ENCODE measurements at regions not wholly inside any gene's neighbourhood (a gene's known extent, or its start where the extent isn't known, plus 50 kb on each side); places are given as distances from the start of the nearest gene placed in this dataset.
"Not testable (repeated sequence)": the region's sequence is repeated elsewhere in the genome, so short reads cannot be mapped to it uniquely, and the experiment has no call there.

DNA sequence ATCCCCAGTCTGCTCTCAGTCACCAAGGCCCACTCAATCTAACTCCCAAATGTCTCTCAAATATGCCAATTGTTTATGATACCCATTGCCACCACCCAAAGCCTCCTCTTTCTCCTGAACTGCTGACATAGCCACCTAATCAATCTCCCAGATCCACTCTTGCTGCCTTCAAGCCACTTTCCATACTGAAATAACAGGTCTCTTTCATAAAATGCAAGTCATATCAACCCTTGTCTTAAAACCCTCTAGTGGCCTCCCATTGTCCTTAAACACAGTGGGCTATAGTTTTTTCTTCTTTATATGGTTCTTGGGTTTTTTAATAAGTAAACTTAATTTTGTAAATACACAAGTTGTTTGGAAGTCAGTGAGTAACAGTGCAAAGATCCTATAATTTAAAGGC is 155.2 kb upstream of the ZC3H12C start:
- DNase-seq (ENCODE audit: low spot score), result no peak

DNA sequence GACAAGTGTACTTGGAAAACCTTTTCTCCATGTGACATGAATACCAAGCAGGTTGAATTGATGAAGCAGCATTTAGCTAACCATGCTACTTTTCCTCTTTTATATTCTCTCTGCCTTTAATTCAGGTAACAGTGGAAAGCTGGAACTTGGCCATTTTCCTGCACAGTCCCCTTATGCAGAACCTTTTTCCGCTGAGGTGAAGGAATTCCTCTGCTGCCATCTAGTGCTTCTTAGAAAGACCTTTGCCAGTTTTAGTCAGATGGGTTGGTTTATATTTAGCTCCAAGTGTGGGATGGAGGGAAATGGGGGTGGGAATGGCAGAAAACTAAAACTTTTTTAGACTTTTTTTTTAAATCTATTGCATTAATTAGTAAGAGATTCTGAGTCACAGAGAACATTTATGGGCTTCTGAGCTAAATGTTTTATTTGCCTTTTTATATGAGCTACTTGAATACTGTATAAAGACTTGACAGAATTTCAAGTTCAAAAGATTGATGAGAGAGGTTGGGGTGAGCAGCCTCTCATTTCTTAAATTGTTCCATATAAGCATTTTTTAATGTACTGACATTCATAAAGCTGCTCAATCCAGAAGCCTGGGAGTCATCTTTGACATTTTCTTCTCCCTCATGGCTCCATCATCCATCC is 153.9 kb upstream of the ZC3H12C start:
- peak; percentile 81 for DNase-seq (ENCODE audit: low spot score)

DNA sequence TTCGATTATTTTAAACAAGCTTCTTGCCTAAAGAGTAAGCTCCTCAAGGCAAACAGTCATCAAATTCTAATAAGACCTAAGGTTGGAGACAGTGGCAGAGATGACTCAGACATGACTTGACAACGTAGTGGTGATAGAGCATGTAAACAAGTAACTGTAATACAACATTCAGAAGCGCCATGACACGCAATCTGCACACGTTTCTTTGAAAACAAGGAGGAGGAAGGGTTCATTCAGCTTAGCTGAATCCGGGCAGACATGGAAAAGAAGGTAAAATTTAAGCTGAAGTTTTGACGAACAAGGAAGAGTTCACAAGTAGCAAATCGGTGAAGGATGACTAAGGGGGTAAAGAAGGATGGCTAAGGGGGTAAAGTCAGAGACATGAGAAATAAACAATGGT is 152.4 kb upstream of the ZC3H12C start:
- DNase-seq (ENCODE audit: low spot score), result peak; percentile 81

DNA sequence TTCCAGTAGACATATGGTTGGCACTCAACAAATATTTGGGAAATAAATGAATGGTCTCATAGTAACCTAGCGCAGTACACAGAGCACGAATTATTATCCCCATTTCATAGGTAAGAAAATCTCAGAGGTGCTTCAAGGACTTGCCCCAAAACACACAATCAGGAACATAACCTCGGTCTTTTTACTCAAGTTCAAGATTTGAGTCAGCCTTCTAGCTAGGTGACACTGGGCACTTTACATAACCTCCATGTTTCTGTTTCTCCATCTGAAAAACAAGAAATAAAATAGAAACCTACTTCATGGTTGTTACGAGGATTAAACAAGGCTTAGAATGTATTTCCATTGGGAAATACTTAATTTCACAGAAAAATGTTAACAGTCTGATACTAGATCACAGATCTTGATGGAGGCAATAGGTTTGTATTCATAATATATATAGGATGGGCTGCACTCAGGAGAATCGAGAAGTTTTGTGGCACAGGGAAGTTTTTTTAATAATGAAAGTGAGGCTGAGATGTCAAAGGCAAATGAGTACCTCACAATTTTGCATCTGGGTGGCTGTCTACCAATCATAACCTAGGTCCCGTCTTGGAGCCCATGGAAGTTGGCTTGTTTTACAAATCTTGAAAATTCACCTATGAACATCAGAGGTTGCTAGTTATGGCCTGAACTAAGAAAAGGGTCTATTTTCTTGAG is 147.4 kb upstream of the ZC3H12C start:
- no peak for DNase-seq (ENCODE audit: low spot score)

DNA sequence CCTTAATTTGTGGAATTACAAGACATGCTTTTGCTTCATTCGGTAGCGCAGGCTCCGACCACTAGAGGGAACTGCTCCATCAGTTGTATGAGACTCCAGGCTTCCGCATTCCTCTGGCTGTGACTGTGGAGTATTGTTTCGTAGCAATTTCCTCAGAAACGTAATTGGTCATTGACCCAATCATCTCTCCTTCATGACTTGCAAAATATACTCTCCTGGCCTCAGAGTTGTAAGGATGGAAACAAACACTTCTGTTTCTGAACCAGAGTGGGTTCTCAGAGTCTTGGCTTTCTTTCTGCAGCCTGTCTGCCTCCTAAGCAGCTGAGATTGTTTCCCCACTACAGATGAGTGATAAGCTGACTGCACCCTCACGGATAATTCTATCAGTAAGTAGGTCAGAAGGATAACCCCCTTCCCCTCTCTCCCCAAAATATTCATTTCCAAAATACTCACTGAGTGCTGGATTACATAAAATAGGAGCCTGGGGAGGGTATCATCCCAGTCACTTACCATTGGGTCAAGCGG is 146.8 kb upstream of the ZC3H12C start:
- peak; percentile 91 for DNase-seq (ENCODE audit: low spot score)

DNA sequence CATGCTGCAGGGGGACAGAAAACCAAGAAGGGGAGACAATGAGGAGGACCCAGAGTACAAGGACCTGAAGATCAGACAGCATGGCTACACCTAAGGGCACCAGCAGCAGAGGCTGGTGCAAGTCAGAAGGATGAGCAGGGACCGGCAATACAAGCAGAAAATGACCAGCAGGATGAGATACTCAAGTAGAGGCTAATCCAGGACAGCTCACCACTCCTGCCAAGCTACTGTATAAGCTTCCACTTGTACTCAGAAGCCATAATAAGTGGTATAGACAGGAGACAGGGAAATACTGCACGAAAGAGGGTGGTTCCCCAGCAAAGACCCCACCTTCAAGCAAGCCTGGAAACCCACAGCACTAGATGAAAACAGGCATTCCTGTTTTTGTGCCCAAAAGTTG is 138.7 kb upstream of the ZC3H12C start:
- DNase-seq (ENCODE audit: low spot score), result no peak

DNA sequence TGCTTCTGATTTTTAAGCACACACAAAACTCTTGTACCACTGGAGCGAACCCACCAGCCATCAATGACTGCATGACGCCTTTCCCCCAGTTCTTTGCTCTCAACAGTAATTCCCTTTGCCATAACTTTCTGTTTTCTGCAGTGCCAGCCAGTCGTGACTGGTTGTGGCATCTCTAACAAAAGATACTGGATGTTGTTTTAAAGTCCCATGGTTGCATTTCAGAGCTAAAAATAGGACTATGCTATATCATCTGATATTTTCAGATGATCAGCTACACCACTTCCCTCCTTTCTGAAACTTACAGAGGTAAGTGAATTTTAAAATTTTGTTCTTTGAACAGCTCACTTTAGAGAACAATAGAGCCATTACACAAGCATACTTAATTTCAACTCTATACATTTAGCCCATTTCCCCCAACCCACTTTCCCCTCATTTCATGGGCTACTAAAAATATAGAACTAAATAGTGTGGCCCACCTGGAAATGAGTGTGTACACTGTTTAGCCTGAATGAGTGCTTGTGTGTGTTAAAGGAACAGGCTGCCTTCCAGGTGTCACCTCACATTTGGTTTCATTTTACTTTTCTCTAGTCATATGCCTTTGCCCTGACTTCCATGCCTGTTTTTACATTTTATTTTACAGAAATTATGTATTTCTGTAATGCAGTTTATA is 136.9 kb upstream of the ZC3H12C start:
- DNase-seq (ENCODE audit: low spot score), result no peak

DNA sequence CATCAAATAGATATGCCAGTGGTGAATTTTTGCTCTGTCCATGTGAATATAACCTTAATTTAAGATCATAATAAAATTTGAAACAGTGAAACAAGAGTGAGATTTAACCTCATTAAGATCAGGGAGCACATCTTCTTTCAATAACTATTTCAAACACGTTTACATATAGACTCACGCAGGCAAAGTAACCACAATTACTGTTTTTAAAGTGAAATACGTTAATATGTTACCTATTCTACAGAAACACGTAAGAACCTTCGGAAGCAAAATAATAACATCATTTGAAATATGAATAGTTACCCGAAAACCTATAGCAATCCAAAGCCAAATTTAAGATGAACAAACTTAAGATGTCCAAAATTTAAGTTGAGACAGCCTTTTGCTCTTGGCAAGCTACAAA is 136.2 kb upstream of the ZC3H12C start:
- no peak for DNase-seq (ENCODE audit: low spot score)

DNA sequence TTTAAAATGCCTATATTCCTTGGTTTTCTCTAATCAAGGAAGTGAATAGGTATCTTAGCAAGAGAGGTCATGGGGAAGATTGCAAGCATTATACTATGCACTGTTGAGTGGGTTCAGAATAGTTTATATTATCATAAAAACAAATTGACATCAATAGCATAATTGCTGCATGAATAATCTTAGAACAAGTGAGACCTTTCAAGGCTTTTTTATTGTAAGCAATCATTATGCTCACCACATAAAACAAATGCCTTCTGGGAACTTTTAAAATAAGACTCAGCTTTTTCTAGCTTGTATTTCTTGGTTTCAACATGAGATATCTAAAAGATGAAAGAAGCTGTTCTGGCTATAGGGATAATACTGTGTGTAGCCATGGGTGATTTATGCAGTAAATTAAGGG is 135.6 kb upstream of the ZC3H12C start:
- DNase-seq (ENCODE audit: low spot score), result no peak

DNA sequence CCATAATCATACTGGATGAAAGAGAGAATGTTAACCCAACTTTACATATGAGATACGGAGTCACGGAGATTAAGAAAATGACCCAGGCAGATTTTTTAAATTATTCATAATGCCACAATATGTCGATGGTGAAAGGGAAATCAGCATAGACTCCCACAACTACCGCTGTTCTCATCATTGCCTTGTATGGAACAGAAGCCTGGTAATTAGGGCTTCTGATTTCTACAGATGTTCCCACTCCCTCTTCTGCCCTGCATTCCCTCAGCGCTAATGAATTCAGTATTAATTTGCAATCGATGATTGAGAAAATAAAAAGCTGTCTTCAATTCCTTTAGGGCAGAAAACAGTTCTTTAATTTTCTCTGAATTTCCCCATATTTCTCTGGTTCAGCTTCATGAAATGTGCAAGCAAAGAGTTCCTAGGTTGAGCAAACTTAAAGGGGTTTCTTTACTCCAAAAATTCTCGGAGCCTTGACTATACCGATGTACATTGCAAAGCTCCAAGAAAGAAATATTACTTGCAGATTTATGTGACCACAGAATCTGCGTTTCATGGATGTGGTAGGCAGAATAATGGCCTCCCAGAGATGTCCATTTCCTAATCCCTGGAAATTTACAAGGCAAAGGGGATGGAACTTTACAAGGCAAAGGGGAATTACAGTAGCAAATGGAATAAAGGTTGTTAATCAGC is 134.9 kb upstream of the ZC3H12C start:
- DNase-seq (ENCODE audit: low spot score), result no peak

DNA sequence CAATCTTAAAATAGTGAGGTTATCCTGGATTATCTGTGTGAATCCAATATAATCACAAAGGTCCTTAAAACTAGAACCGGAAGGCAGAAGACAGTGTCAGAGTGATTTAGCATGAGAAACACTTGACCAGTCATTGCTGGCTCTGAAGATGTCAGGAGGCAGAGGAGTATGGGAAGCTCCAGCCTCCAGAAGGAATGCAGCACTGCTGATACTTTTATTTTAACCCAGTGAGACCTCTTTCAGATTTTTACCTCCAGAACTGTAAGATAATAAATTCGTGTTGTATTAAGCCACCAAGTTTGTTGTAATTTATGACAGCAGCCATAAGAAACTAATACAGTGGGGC is 134.4 kb upstream of the ZC3H12C start:
- DNase-seq (ENCODE audit: low spot score), result no peak

DNA sequence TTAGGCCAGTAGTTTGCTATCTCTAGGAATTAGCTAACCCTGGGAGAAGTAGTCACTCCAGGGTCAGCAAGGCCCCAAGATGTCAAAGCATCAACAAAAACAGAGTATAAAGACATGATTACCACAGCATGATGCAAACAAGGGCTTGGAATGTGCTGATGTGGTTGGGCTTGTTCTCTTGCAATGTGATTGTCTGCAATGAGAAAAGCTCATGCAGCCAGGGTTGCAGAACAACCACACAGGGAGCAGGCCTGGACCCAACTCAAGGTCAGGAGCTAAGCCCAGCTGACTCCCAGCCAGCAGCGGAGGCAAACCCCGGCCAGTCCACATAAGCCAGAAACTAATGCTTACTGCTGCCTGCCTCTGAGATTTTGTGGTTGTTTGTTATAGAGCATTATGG is 132.4 kb upstream of the ZC3H12C start:
- peak; percentile 51 for DNase-seq (ENCODE audit: low spot score)

DNA sequence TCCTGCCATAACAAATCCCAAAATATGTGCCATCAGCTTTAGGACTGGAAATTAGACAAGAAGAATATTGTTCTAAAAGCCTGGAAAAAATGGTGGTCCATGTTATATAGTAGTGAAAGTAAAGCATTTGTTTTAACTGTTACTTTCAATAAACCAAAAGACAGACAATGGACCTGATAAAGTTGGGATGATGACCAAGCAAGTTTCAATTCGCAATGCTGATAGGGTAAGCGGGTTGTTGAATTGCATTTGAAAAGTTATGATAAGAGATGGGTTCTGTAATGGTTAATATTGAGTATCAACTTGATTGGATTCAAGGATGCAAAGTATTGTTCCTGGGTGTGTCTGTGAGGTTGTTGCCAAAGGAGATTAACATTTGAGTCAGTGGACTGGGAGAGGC is 131.9 kb upstream of the ZC3H12C start:
- no peak for DNase-seq (ENCODE audit: low spot score)

DNA sequence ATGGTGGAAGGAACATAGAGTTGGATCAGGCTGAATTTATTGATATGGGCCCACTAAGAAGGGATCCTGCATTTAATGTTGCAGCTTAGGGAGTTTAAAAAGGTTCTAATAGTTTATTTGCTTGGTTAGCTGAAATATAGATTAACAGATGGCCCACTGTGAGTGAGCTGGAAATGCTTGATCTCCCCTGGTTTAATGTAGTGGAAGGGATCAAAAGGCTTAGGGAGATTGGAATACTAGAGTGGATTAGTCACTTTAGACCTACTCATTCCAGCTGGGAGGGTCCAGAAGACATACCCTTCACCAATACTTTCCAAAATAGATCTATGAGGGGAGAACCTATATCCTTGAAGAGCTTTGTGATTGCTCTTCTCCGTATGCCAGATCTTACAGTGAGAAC is 130.1 kb upstream of the ZC3H12C start:
- no peak for DNase-seq (ENCODE audit: low spot score)

DNA sequence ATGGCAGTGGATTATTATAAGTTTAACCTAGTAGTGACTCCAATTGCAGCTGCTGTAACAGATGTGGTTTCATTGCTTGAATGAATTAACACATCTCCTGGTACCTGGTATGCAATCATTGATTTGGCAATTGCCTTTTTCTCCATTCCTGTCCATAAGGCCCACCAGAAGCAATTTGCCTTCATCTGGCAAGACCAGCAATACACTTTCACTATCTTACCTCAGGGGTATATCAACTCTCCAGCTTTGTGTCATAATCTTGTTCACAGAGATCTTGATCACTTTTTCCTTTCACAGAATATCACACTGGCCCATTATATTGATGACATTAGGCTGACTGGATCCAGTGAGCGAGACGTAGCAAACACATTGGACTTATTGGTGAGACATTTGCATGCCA is 128.7 kb upstream of the ZC3H12C start:
- DNase-seq (ENCODE audit: low spot score), result no peak

DNA sequence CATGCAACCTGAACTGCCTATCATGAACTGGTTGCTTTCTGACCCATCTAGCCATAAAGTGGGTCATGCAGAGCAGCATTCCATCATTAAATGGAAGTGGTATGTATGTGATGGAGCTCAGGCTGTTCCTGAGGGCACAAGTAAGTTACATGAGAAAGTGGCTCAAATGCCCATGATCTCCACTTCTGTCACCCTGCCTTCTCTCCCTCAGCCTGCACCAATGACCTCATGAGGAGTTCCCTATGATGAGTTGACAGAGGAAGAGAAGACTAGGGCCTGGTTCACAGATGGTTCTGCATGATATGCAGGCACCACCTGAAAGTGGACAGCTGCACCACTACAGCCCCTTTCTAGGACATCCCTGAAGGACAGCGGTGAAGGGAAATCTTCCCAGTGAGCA is 127.7 kb upstream of the ZC3H12C start:
- DNase-seq (ENCODE audit: low spot score), result not testable (repeated sequence)

DNA sequence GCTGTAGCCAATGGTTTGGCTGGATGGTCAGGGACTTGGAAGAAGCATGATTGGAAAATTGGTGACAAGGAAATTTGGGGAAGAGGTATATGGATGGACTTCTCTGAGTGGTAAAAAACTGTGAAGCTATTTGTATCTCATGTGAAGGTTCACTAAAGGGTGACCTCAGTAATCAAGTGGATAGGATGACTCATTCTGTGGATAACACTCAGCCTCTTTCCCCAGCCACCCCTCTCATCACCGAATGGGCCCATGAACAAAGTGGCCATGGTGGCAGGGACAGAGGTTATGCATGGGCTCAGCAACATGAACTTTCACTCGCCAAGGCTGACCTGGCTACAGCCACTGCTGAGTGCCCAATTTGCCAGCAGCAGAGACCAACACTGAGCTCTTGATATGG is 127.3 kb upstream of the ZC3H12C start:
- DNase-seq (ENCODE audit: low spot score), result peak; percentile 7

DNA sequence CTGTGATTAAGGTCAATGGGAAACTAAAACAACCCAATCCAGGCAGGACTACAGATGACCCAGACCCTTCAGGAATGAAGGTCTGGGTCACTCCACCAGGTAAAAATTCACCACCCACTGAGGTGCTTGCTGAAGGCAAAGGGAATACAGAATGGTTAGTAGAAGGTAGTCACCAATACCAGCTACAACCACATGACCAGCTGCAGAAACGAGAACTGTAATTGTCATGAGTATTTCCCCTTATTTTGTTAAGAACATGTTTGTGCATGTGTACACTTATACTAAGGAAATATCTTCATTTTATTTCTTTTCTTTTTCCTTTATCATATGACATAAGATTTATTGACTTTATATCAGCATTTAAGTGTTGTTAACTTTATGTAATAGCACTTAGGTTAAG is 126.1 kb upstream of the ZC3H12C start:
- DNase-seq (ENCODE audit: low spot score), result not testable (repeated sequence)

DNA sequence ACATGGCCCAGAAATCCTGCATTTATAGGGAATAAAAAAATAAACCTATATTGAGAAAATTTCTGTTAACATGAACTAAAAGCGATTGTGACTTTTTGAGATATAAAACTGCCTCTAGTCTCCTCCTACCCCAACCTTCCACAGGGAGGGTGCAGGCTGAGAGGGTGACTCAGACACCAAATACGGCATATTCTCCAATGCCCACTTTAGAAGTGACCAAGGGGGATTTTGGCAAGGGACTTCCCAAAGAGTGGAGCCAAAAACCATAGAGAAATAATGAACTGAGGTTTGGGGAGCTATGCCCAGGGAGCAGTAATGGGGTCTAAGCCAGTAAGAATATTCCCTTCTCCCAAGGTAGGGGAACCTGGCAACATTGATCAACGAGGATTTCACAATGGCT is 124.9 kb upstream of the ZC3H12C start:
- DNase-seq (ENCODE audit: low spot score), result no peak

DNA sequence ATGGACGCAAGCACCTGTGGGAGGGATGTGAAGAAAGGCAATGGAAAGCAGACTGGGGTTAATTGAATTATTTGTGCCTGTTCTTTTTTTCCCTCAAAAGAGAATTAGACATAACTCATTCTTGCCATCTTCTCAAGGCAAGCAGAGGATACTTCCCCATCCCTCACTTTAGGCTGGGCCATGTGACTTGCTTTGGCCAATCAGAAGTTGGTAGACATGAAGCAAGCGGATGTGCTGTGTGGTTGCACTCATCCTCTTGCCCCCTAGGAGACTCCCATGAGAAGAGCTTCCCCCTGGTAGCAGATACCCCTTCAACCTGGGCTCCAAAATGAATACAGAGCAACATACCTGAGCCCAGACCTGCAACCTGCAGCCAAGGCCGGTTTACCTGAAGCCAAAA is 124.4 kb upstream of the ZC3H12C start:
- no peak for DNase-seq (ENCODE audit: low spot score)

DNA sequence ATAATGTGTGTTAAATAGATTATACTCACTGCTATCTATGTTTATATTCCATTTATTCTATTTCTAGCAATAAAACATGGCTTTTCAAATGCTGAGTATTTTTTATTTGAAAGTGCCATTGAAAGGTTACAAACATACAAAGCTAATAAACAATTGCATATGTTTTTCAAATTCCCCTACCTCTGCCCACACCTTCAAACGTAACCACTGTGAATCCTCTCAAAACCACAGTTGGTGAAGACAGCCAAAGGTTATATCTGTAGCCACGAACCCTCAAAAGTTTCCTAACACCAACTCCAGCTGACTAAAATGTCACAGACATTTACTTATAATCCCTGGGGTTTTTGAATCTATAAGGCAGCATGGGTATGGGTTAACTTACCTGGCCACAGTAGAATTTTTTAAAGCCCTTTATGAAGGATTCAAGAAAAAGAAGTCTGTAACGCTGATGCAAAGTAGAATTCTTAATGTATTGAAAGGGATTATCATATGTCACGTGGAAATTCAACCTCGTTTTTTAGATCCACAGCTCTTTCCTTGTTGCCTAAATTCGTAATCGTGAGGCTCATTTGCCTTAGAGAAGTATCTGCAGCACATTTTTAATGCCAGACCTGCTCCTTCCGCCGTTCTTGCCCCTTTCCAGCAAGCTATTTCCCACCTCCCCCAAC is 122.5 kb upstream of the ZC3H12C start:
- DNase-seq (ENCODE audit: low spot score), result no peak

DNA sequence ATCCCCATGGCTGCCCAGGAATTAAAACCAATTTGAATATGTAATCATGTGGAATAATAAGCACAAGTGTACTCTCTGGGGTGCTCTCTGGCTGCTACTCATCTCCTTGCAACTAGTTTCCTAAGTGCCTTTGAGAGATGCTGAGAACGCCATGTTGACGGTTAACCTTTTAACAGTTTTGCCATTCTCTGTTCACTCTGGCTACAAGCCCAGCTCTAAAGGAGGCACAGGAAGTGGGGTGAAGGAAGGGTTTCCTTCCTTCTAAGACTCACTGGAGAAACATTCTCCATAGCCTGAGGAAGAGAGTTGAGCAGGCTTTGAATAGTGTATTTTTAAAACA is 122.0 kb upstream of the ZC3H12C start:
- peak; percentile 39 for DNase-seq (ENCODE audit: low spot score)
